CD4-positive, alpha-beta memory T cell (primary cell): ENCODE measurements at regions not wholly inside any gene's neighbourhood (a gene's known extent, or its start where the extent isn't known, plus 50 kb on each side); places are given as distances from the start of the nearest gene placed in this dataset.

ENCODE experiments used
- CTCF ChIA-PET: fragments of 350-600 bp; sonication (Branson Sonifier 250); formaldehyde crosslinking; loops from one replicate; lab custom pipeline; 2021; ENCODE audit warnings: inconsistent platforms; ENCODE audit not compliant: partially characterized antibody; lab: Charles Lee
- POLR2A ChIA-PET: fragments of 350-600 bp; sonication (Branson Sonifier 250); formaldehyde crosslinking; loops from one replicate; lab custom pipeline; 2021; ENCODE audit not compliant: partially characterized antibody; lab: Charles Lee
- DNase-seq, 5 donors: peaks; one replicate each; pipeline versions ENCODE4 v3.0.0 to v3.0.0-alpha.2; 2020 to 2022; ENCODE audit warnings: mixed read lengths in 1 of 5
- H3K27ac ChIP-seq: one replicate; pipeline ENCODE4 v1.7.0; 2013; ENCODE audit warnings: low read depth, low read length
- H3K27me3 ChIP-seq: 2 replicates; pipeline ENCODE4 v1.7.0; 2013; ENCODE audit warnings: mild to moderate bottlenecking, low read length, moderate library complexity; ENCODE audit not compliant: insufficient read depth
- H3K36me3 ChIP-seq: 2 replicates; pipeline ENCODE4 v1.7.0; 2013; ENCODE audit warnings: mild to moderate bottlenecking, low read length, moderate library complexity; ENCODE audit not compliant: insufficient read depth
- H3K4me1 ChIP-seq: 2 replicates; pipeline ENCODE4 v1.7.0; 2013; ENCODE audit warnings: mild to moderate bottlenecking, low read length, moderate library complexity; ENCODE audit not compliant: insufficient read depth
- H3K4me3 ChIP-seq, 2 donors: one replicate each; pipeline ENCODE4 v1.7.0; 2013; ENCODE audit warnings: low read length in 2 of 2, mild to moderate bottlenecking in 1 of 2
- H3K9me3 ChIP-seq, 2 donors: one replicate each; pipeline ENCODE4 v1.7.0; 2013; ENCODE audit warnings: low read length in 2 of 2, control low read depth in 1 of 2; ENCODE audit not compliant: control insufficient read depth in 1 of 2
- H3K27ac Mint-ChIP-seq, 7 donors: one replicate each; pipeline ENCODE4 v1.8.0; 2020 to 2021; ENCODE audit warnings: mixed read lengths in 7 of 7, mild to moderate bottlenecking in 6 of 7, inconsistent platforms in 3 of 7, moderate library complexity in 3 of 7
- H3K27me3 Mint-ChIP-seq, 2 donors: one replicate each; pipeline ENCODE4 v1.8.0; 2020 to 2021; ENCODE audit warnings: mixed read lengths in 2 of 2
- H3K36me3 Mint-ChIP-seq, 2 donors: one replicate each; pipeline ENCODE4 v1.8.0; 2020 to 2021; ENCODE audit warnings: mixed read lengths in 2 of 2, inconsistent platforms in 1 of 2, mild to moderate bottlenecking in 1 of 2
- H3K4me1 Mint-ChIP-seq, 4 donors: one replicate each; pipeline ENCODE4 v1.8.0; 2020 to 2021; ENCODE audit warnings: mixed read lengths in 4 of 4, mild to moderate bottlenecking in 1 of 4
- H3K4me3 Mint-ChIP-seq, 8 donors: one replicate each; pipeline ENCODE4 v1.8.0; 2020 to 2021; ENCODE audit warnings: mixed read lengths in 8 of 8, mild to moderate bottlenecking in 7 of 8, moderate library complexity in 6 of 8, inconsistent platforms in 3 of 8
- H3K9me3 Mint-ChIP-seq, 8 donors: one replicate each; pipeline ENCODE4 v1.8.0; 2020 to 2021; ENCODE audit warnings: mixed read lengths in 8 of 8, mild to moderate bottlenecking in 5 of 8, inconsistent platforms in 3 of 8, moderate library complexity in 1 of 8
- intact Hi-C: fragments of 100-400 bp; cut with micrococcal nuclease; formaldehyde crosslinking; loops from one replicate; pipeline ENCODE4 v1.15.1; 2023

DNA sequence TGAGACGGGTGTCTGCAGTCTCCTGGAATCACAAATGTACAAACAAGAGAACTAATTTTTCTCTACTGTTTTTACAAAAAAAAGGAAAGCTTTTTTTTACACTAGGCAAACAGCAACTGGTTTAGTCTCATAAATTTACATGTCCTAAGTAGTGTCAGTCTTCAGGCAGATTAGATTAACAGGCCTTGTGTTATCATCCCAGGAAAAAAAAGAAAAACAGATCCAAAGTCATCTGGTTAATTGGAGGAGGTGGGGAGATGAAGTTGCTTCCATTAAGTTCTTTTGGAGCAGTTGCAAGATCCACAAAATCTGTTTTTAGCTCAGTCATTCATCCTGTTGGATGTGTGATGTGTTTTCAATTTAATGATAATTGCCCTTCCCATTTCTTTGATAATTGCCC is 363.5 kb upstream of the ADGRL2 start:
- no peaks in the 10 kb centered on the region for H3K27me3 ChIP-seq
- no peaks in the 10 kb centered on the region for H3K36me3 Mint-ChIP-seq
- H3K4me3 ChIP-seq, result no peak overlapping the region
- no peaks in the 10 kb centered on the region for H3K4me1 ChIP-seq
- no peak overlapping the region for H3K27ac Mint-ChIP-seq
- ChIA-PET CTCF (no interaction called here), POLR2A (no interaction called here)
- no peak for DNase-seq
- H3K4me3 Mint-ChIP-seq, result no peak overlapping the region
- H3K27ac ChIP-seq, result no peak overlapping the region
- H3K4me1 Mint-ChIP-seq, result no peaks in the 10 kb centered on the region
- H3K9me3 Mint-ChIP-seq, result peaks cover 0 to 3% (median 0%) of the 10 kb centered on the region in 8 donors
- intact Hi-C loops, result no loop called here
- no peaks in the 10 kb centered on the region for H3K9me3 ChIP-seq
- H3K27me3 Mint-ChIP-seq, result no peaks in the 10 kb centered on the region
- H3K36me3 ChIP-seq, result no peaks in the 10 kb centered on the region

DNA sequence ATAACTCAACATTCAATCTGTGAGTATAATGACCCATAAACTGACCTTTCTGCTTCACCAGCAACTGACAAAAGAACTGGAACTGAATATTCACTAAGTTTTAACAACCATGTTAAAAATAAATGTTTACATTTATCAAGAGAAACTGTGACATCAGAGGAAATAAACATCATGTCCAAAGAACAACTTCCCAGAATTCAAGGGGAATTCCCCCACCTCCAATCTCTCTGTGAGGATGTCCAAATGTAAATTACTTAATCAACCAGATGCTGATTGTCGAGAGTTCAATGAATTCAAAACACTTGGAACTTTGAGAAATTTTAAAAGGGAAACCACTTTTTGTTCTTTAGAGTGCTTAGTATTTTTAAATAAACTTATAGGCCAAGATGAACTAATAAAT is 365.6 kb upstream of the ADGRL2 start:
- H3K36me3 Mint-ChIP-seq, result no peaks in the 10 kb centered on the region
- POLR2A ChIA-PET, result no interaction called here

DNA sequence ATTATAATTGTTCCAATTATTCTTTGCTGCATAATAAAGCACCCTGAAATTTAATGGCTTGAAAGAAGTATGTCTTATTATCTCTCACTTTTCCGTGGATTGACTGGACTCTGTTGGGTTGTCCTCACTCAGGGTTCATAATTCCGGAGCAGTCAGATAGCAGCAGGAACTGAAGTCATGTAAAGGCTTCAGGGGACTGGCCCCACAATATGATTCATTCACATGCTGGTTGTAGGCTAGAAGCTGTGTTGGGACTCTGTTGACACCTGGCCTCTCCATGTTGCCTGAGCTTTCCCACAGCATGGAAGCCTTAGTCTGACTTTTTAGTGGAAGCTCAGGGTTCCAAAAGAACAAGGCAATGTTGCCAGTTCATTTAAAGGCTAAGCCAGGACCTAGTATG is 367.1 kb upstream of the ADGRL2 start:
- no peaks in the 10 kb centered on the region for H3K27me3 ChIP-seq
- Mint-ChIP-seq H3K27me3 (no peaks in the 10 kb centered on the region), H3K36me3 (no peaks in the 10 kb centered on the region), H3K9me3 (peaks cover 0 to 3% (median 0%) of the 10 kb centered on the region in 8 donors), H3K27ac (no peak overlapping the region), H3K4me3 (no peak overlapping the region), H3K4me1 (no peaks in the 10 kb centered on the region)
- ChIA-PET CTCF (no interaction called here), POLR2A (no interaction called here)
- H3K36me3 ChIP-seq, result no peaks in the 10 kb centered on the region
- H3K27ac ChIP-seq, result no peak overlapping the region
- no peak overlapping the region for H3K4me3 ChIP-seq
- H3K9me3 ChIP-seq, result no peaks in the 10 kb centered on the region
- intact Hi-C loops, result no loop called here
- H3K4me1 ChIP-seq, result no peaks in the 10 kb centered on the region
- DNase-seq, result no peak

More for the DNA sequence above, 365.6 kb upstream of the ADGRL2 start:
- Histone ChIP-seq H3K36me3 (no peaks in the 10 kb centered on the region), H3K27me3 (no peaks in the 10 kb centered on the region), H3K4me1 (no peaks in the 10 kb centered on the region), H3K27ac (no peak overlapping the region), H3K4me3 (no peak overlapping the region), H3K9me3 (no peaks in the 10 kb centered on the region)
- CTCF ChIA-PET, result no interaction called here
- Mint-ChIP-seq H3K4me3 (no peak overlapping the region), H3K4me1 (no peaks in the 10 kb centered on the region), H3K27me3 (no peaks in the 10 kb centered on the region), H3K9me3 (peaks cover 0 to 3% (median 0%) of the 10 kb centered on the region in 8 donors), H3K27ac (no peak overlapping the region)
- DNase-seq, result no peak
- intact Hi-C loops, result no loop called here

DNA sequence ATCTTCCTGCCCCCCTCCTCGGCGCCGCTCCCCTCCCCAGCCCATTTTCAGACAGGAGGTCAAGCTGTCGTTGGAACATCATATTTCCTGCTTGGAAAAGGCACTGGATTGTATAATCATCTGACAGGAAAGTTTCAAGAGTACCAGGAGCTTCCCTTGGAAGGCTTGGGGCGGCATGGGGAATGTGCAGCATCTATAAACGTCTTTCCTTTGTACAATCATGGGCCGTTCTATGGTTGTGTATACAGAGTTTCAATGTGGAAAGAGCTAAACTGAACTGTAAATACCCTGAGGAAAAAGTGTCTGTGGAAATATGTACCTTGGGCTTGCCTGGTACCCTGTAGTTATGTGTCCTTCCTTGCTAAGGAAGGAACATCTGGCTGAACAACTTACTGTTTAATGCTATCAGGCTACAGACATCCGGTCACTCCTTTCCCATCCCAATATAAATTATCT is 368.1 kb upstream of the ADGRL2 start:
- CTCF ChIA-PET, result no interaction called here
- no peaks in the 10 kb centered on the region for H3K27me3 ChIP-seq
- intact Hi-C loops, result no loop called here
- Mint-ChIP-seq H3K27ac (no peak overlapping the region), H3K9me3 (peaks cover 0 to 4% (median 1%) of the 10 kb centered on the region in 8 donors), H3K27me3 (no peaks in the 10 kb centered on the region), H3K4me3 (no peak overlapping the region), H3K36me3 (no peaks in the 10 kb centered on the region), H3K4me1 (no peaks in the 10 kb centered on the region)
- no peaks in the 10 kb centered on the region for H3K4me1 ChIP-seq
- H3K9me3 ChIP-seq, result no peaks in the 10 kb centered on the region
- no peak overlapping the region for H3K27ac ChIP-seq
- no peak overlapping the region for H3K4me3 ChIP-seq
- POLR2A ChIA-PET, result no interaction called here
- no peak for DNase-seq
- no peaks in the 10 kb centered on the region for H3K36me3 ChIP-seq

DNA sequence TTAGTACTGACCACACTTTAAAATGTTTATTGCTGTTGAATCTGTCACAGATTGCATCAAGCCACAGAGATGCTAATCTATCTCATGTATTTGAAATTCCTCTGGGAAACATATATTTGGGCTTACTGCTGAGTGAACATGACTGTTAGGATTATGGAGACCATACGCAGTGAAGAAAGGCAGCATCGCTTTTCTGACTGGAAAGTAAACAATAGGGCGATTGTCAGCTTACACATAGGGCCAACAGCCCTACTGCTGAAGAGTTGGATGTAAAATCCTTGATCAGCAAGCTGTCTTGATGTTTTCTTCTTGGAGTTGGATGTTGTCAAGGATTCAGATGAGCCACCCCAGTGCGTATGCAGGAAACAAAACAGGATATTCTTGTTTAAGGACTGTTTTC is 368.7 kb upstream of the ADGRL2 start:
- Histone ChIP-seq H3K4me3 (no peak overlapping the region), H3K27ac (no peak overlapping the region), H3K9me3 (no peaks in the 10 kb centered on the region), H3K4me1 (no peaks in the 10 kb centered on the region), H3K36me3 (no peaks in the 10 kb centered on the region), H3K27me3 (no peaks in the 10 kb centered on the region)
- H3K4me1 Mint-ChIP-seq, result no peaks in the 10 kb centered on the region
- ChIA-PET CTCF (no interaction called here), POLR2A (no interaction called here)
- DNase-seq, result no peak
- intact Hi-C loops, result no loop called here
- H3K27me3 Mint-ChIP-seq, result no peaks in the 10 kb centered on the region
- peaks cover 0 to 5% (median 3%) of the 10 kb centered on the region in 8 donors for H3K9me3 Mint-ChIP-seq
- H3K27ac Mint-ChIP-seq, result no peak overlapping the region
- no peaks in the 10 kb centered on the region for H3K36me3 Mint-ChIP-seq
- H3K4me3 Mint-ChIP-seq, result no peak overlapping the region

DNA sequence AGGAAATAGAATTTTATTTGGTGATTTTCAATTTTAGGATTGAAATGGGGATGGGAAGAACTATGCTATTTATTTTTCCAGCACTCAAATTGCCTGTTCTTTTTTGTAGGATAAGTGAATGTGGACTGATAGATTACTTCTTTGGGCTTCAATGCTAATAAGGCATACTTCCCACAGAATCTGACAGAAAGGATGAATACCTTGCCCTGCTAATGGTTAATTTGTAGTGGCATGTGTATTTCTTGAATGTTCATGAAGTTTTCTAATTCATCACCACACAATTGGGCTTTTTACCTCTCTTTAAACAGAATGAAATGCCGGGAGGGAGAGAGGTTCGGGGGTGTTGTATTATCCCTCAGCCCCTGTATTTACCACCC is 369.1 kb upstream of the ADGRL2 start:
- H3K36me3 ChIP-seq, result no peaks in the 10 kb centered on the region
- H3K36me3 Mint-ChIP-seq, result no peaks in the 10 kb centered on the region
- no peaks in the 10 kb centered on the region for H3K27me3 Mint-ChIP-seq
- DNase-seq, result no peak
- H3K27ac ChIP-seq, result no peak overlapping the region
- POLR2A ChIA-PET, result no interaction called here
- H3K27ac Mint-ChIP-seq, result no peak overlapping the region
- intact Hi-C loops, result no loop called here
- no peak overlapping the region for H3K4me3 ChIP-seq
- no peaks in the 10 kb centered on the region for H3K4me1 ChIP-seq
- CTCF ChIA-PET, result no interaction called here
- H3K4me3 Mint-ChIP-seq, result no peak overlapping the region
- no peaks in the 10 kb centered on the region for H3K9me3 ChIP-seq
- no peaks in the 10 kb centered on the region for H3K4me1 Mint-ChIP-seq
- H3K27me3 ChIP-seq, result no peaks in the 10 kb centered on the region
- peaks cover 0 to 6% (median 3%) of the 10 kb centered on the region in 8 donors for H3K9me3 Mint-ChIP-seq

DNA sequence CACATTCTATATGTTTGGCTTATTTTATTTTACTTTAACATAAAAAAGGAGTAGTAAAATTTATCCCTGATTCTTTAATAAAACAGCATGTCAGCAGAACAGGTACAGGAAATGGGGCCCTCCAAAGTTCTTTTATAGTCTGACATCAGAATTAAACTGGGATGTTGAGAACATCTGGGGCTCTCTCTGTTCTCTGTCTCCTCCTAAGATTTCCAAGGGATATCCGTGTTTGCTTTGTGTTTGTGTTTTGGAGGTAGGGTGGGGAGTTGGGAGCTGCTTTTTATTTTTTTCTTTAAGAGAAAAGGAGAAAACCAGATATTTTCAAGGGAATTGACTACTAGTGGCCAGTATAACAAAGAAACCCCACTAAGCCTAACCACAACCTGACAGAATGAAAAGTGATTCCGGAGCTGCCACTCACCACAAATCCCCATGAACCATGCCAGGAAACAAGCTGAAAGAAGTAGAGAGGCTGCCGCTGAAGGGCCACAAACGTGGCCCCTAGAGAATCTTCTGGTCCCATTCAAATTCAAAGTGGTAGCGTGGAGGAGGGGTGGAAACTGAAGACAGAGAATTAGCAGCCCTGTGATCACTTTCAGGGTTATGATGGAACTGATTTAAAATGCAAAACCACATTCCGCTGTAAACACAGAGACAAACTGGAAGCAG is 369.6 kb upstream of the ADGRL2 start:
- H3K9me3 Mint-ChIP-seq, result peaks cover 0 to 10% (median 3%) of the 10 kb centered on the region in 8 donors
- H3K36me3 Mint-ChIP-seq, result no peaks in the 10 kb centered on the region
- no peak overlapping the region for H3K27ac ChIP-seq
- no peaks in the 10 kb centered on the region for H3K27me3 Mint-ChIP-seq
- H3K4me3 Mint-ChIP-seq, result no peak overlapping the region
- ChIA-PET CTCF (no interaction called here), POLR2A (no interaction called here)
- no peak overlapping the region for H3K27ac Mint-ChIP-seq
- H3K4me3 ChIP-seq, result no peak overlapping the region
- intact Hi-C loops, result no loop called here
- no peaks in the 10 kb centered on the region for H3K9me3 ChIP-seq
- H3K36me3 ChIP-seq, result no peaks in the 10 kb centered on the region
- no peaks in the 10 kb centered on the region for H3K4me1 ChIP-seq
- DNase-seq, result no peak
- no peaks in the 10 kb centered on the region for H3K4me1 Mint-ChIP-seq
- no peaks in the 10 kb centered on the region for H3K27me3 ChIP-seq
